ENCODE measurements at regions not wholly inside any gene's neighbourhood (a gene's known extent, or its start where the extent isn't known, plus 50 kb on each side); places are given as distances from the start of the nearest gene placed in this dataset.

DNA sequence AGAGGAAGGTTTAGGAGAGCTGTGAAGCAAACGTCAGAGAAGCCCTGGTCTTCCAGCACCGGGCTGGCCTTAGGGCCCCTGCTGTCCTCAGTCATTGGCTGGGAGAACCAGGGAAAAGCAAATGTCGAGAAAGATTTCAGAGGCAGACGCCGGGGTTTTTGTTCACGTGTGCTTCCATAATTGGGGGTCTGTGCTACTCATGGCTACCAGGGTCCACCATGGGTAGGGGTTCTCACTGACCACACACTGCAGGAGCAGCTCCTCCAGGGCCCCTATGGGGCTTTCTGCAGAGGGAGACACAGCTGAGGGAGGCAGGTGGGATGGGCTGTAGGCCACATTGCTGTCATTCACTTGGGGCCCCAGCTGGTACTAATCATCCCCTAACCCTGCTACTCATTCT is 291.8 kb upstream of the FOXQ1 start:
- TF ChIP-seq EZH2 (IDR thresholded peaks at IDR 0.05; ENCODE audit: insufficient read depth, poor library complexity, severe bottlenecking) (no peak), EZH2phosphoT487 (IDR thresholded peaks at IDR 0.05; ENCODE audit: insufficient read depth, low read depth) (no peak)

Data from GM23248 (cell line).